Endothelial cell of umbilical vein (primary cell): ENCODE measurements at regions not wholly inside any gene's neighbourhood (a gene's known extent, or its start where the extent isn't known, plus 50 kb on each side); places are given as distances from the start of the nearest gene placed in this dataset.

ENCODE experiments used
- BruUV-seq: library from RNA; stranded (reverse); fragments of 400-500 nt; replicated peaks from 2 replicates; lab custom pipeline; 2021; lab: Mats Ljungman, UMichigan
- CTCF ChIA-PET: fragments of 300-600, 350-600 bp; sonication (Branson Sonifier 250); formaldehyde crosslinking; loops from one replicate; lab custom pipeline; 2021; ENCODE audit warnings: antibody characterized with exemption, inconsistent platforms; lab: Charles Lee
- POLR2A ChIA-PET: fragments of 300-600, 350-600 bp; sonication (Branson Sonifier 250); formaldehyde crosslinking; loops from one replicate; lab custom pipeline; 2021; ENCODE audit warnings: antibody characterized with exemption, inconsistent platforms; lab: Charles Lee
- DNase-seq: peaks from one replicate; pipeline ENCODE4 v3.0.0-alpha.2; 2011; ENCODE audit warnings: low read depth, low spot score
- FAIRE-seq: peaks from 2 replicates; lab custom pipeline; 2011; peaks lifted over from hg19 to GRCh38; lab: Jason Lieb, UNC
- H2AFZ ChIP-seq: 2 replicates; pipeline ENCODE4 v1.6.0; 2012; ENCODE audit warnings: low read depth, low read length, control low read depth, inconsistent platforms
- H3K27ac ChIP-seq: 2 replicates; pipeline ENCODE4 v1.5.1; 2011; ENCODE audit warnings: low read depth, mild to moderate bottlenecking, control low read depth, low read length, moderate library complexity; ENCODE audit not compliant: insufficient read depth
- H3K27me3 ChIP-seq, 2 experiments: 2 replicates each; pipeline versions ENCODE4 v1.6.0 to v1.6.1; 2011; ENCODE audit warnings: low read length in 2 of 2, mixed read lengths in 1 of 2; ENCODE audit not compliant: control insufficient read depth in 2 of 2, insufficient read depth in 2 of 2
- H3K36me3 ChIP-seq, 2 experiments: 2 replicates in 1 of 2; 3 replicates in 1 of 2; pipeline ENCODE4 v1.5.1; 2011; ENCODE audit warnings: low read length in 2 of 2, mild to moderate bottlenecking in 1 of 2, moderate library complexity in 1 of 2; ENCODE audit not compliant: control insufficient read depth in 2 of 2, insufficient read depth in 2 of 2; ENCODE audit errors: extremely low read depth in 1 of 2
- H3K4me1 ChIP-seq: 3 replicates; pipeline ENCODE4 v1.5.1; 2011; ENCODE audit warnings: mild to moderate bottlenecking, low read length; ENCODE audit not compliant: control insufficient read depth, insufficient read depth; ENCODE audit errors: extremely low read depth
- H3K4me2 ChIP-seq: 2 replicates; pipeline ENCODE4 v1.6.1; 2011; ENCODE audit warnings: low read length, control low read depth, mixed read lengths; ENCODE audit not compliant: insufficient read depth
- H3K4me3 ChIP-seq, 3 experiments: fragments of 200-600 bp in 1 of 3; sonication (generic), shearing (Covaris generic) in 1 of 3; replicated peaks in 1 of 3; 2 replicates each; pipeline ENCODE4 v1.5.1; 2011 to 2016; ENCODE audit warnings: control low read depth in 3 of 3, low read length in 3 of 3, mild to moderate bottlenecking in 2 of 3, inconsistent platforms in 1 of 3, low read depth in 1 of 3, moderate library complexity in 1 of 3; ENCODE audit not compliant: insufficient read depth in 1 of 3
- H3K79me2 ChIP-seq: 2 replicates; pipeline ENCODE4 v1.6.0; 2012; ENCODE audit warnings: low read length, inconsistent platforms; ENCODE audit not compliant: control insufficient read depth, insufficient read depth
- H3K9ac ChIP-seq: replicated peaks from 2 replicates; pipeline ENCODE3; 2011; ENCODE audit warnings: low read length, control low read depth; ENCODE audit not compliant: insufficient read depth; ENCODE audit errors: extremely low read depth
- H3K9me1 ChIP-seq: replicated peaks from 3 replicates; pipeline ENCODE4 v1.6.0; 2011; ENCODE audit warnings: mild to moderate bottlenecking, low read length; ENCODE audit not compliant: control insufficient read depth, insufficient read depth; ENCODE audit errors: extremely low read depth
- H3K9me3 ChIP-seq: replicated peaks from 2 replicates; pipeline ENCODE4 v1.5.1; 2012; ENCODE audit warnings: low read length, inconsistent platforms; ENCODE audit not compliant: control insufficient read depth, insufficient read depth
- H4K20me1 ChIP-seq: replicated peaks from 2 replicates; pipeline ENCODE3; 2011; ENCODE audit warnings: mild to moderate bottlenecking, low read length; ENCODE audit not compliant: control insufficient read depth, insufficient read depth; ENCODE audit errors: extremely low read depth
- EZH2 ChIP-seq: IDR thresholded peaks from 2 replicates; pipeline ENCODE4 v1.6.1; 2012; ENCODE audit warnings: borderline replicate concordance, low read depth, mild to moderate bottlenecking, moderate library complexity, low read length, inconsistent platforms; ENCODE audit not compliant: severe bottlenecking
- GATA2 ChIP-seq: IDR thresholded peaks from 2 replicates; pipeline ENCODE4 v1.7.0; 2011; ENCODE audit warnings: low read depth, mild to moderate bottlenecking, moderate library complexity, mixed read lengths, low read length; ENCODE audit not compliant: insufficient read length, insufficient read depth
- JUN ChIP-seq: IDR thresholded peaks from 2 replicates; pipeline ENCODE4 v1.6.1; 2011; ENCODE audit warnings: borderline replicate concordance, low read depth; ENCODE audit not compliant: insufficient read length, insufficient read depth
- MAX ChIP-seq: IDR thresholded peaks from 2 replicates; pipeline ENCODE4 v1.6.1; 2011; ENCODE audit not compliant: insufficient read depth, insufficient read length
- MYC ChIP-seq: IDR thresholded peaks from one replicate; pipeline ENCODE4 v1.6.1; 2011; ENCODE audit warnings: mild to moderate bottlenecking, low read depth, low read length
- POLR2A ChIP-seq: IDR thresholded peaks from 2 replicates; pipeline ENCODE4 v1.6.1; 2012; ENCODE audit warnings: low read depth, mild to moderate bottlenecking, control low read depth, low read length
- POLR2AphosphoS5 ChIP-seq: IDR thresholded peaks from 2 replicates; pipeline ENCODE4 v1.6.1; 2012; ENCODE audit warnings: low read depth, mild to moderate bottlenecking, control low read depth, low read length, moderate library complexity; ENCODE audit not compliant: insufficient read depth
- dilution Hi-C: fragments of 300-500 bp; cut with MboI; formaldehyde crosslinking; loops from one replicate; pipeline ENCODE4 v1.15.0; 2019; ENCODE audit warnings: low sequenced_read_pairs; ENCODE audit not compliant: extremely low pct_ligation_motif_present
- intact Hi-C: fragments of 100-400 bp; cut with micrococcal nuclease; formaldehyde crosslinking; loops from one replicate; pipeline ENCODE4 v1.10.0; 2022
- TF ChIP-seq, protein P1 (sequence below), 2 donors: IDR thresholded peaks; 1 replicate in 1 of 2; 2 replicates in 1 of 2; pipeline ENCODE4 v1.5.1; 2011; ENCODE audit warnings: low read length in 2 of 2, mild to moderate bottlenecking in 2 of 2, moderate library complexity in 2 of 2, control low read depth in 1 of 2, inconsistent platforms in 1 of 2, low read depth in 1 of 2; ENCODE audit not compliant: insufficient read depth in 1 of 2; ENCODE audit errors: extremely low read depth in 1 of 2

DNA sequence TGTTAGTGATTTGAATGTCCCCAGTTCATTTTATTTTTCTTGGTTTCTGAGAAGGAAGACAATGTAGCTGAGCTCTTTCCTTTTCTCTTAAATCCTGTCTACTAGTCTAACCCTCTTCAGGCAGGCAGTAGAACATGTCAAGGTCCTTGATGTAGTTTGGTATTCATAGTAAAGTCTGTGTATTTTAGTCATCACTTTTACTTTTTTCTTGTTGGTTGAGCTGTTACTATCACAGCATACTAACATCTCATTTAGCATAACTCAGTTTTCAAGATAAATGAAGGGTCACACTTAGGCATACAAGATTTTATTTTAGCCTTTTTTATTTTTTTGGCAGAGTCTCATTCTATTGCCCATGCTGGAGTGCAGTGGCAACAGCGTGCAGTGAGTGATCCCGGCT lies 70.5 kb downstream of the KPNA2 start:
- peaks cover 12% of the 10 kb centered on the region for H3K79me2 ChIP-seq
- H3K9me3 ChIP-seq, result no peaks in the 10 kb centered on the region
- no peaks in the 10 kb centered on the region for H4K20me1 ChIP-seq
- H2AFZ ChIP-seq, result no peak overlapping the region
- H3K36me3 ChIP-seq, result no peaks in the 10 kb centered on the region
- dilution Hi-C loops, result no loop called here
- H3K4me3 ChIP-seq, result no peak overlapping the region
- ChIA-PET POLR2A (no interaction called here), CTCF (interaction anchor here (1.5 kb wide), 1 partner anchor 12 kb away, joined by 4 read pairs; no protein-coding TSS in a partner anchor)
- H3K27ac ChIP-seq, result no peak overlapping the region
- no TSS peak for BruUV-seq
- DNase-seq, result no peak
- H3K4me1 ChIP-seq, result no peaks in the 10 kb centered on the region
- intact Hi-C loops, result no loop called here
- H3K9ac ChIP-seq, result no peak overlapping the region
- no peak overlapping the region for H3K4me2 ChIP-seq
- no peaks in the 10 kb centered on the region for H3K9me1 ChIP-seq
- no peak for TF ChIP-seq EZH2
- no peak for TF ChIP-seq GATA2
- no peak for TF ChIP-seq MYC
- no peak for TF ChIP-seq POLR2AphosphoS5
- TF ChIP-seq, protein P1, sequence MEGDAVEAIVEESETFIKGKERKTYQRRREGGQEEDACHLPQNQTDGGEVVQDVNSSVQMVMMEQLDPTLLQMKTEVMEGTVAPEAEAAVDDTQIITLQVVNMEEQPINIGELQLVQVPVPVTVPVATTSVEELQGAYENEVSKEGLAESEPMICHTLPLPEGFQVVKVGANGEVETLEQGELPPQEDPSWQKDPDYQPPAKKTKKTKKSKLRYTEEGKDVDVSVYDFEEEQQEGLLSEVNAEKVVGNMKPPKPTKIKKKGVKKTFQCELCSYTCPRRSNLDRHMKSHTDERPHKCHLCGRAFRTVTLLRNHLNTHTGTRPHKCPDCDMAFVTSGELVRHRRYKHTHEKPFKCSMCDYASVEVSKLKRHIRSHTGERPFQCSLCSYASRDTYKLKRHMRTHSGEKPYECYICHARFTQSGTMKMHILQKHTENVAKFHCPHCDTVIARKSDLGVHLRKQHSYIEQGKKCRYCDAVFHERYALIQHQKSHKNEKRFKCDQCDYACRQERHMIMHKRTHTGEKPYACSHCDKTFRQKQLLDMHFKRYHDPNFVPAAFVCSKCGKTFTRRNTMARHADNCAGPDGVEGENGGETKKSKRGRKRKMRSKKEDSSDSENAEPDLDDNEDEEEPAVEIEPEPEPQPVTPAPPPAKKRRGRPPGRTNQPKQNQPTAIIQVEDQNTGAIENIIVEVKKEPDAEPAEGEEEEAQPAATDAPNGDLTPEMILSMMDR (IDR thresholded peaks at IDR 0.05; ENCODE audit: extremely low read depth in 1 of 2, insufficient read depth in 1 of 2, low read depth in 1 of 2, low read length in 2 of 2), result no peak
- no peak for TF ChIP-seq MAX
- TF ChIP-seq JUN, result no peak
- no peak for TF ChIP-seq POLR2A
- FAIRE-seq, result no peak
- no peaks in the 10 kb centered on the region for H3K27me3 ChIP-seq
